ENCODE measurements at regions not wholly inside any gene's neighbourhood (a gene's known extent, or its start where the extent isn't known, plus 50 kb on each side); places are given as distances from the start of the nearest gene placed in this dataset.
"Not testable (repeated sequence)": the region's sequence is repeated elsewhere in the genome, so short reads cannot be mapped to it uniquely, and the experiment has no call there.

DNA sequence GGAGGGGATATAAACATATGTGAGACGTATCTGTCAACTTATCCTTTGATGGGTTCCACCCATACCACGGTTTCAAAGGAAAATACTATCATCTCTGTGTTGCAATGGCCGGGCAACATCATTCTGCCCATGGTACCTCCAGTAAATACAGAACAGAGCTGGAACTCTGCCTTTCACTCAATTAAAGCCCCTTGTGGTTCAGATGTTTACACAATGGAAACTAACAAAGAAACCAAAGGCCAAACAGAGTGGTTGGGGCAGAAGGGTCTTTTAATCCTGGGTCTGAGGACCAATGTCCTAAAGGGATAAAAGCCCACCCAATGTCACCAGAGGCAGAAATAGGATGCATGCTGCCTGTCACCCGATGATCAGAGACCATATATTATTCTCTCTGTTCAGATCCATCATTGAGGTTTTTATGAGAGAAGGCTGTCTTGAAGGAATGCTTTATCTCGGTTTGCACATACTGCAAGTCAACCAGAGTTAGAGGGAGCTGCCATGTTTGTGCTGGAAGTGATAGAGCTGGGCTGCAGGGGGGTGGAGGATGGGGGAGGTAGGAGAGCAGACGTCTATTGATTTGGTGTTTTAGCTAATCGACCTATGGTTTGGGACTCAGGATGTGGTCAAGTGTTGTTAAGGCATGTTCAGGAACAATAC lies 105.4 kb upstream of the FRMD4A start:
- DNase-seq (ENCODE audit: low read depth, low spot score) = no peak
- in situ Hi-C loops (cut with HindIII; ENCODE audit: low pct_unique_long_range_greater_than_20kb, low sequenced_read_pairs) = no loop called here

DNA sequence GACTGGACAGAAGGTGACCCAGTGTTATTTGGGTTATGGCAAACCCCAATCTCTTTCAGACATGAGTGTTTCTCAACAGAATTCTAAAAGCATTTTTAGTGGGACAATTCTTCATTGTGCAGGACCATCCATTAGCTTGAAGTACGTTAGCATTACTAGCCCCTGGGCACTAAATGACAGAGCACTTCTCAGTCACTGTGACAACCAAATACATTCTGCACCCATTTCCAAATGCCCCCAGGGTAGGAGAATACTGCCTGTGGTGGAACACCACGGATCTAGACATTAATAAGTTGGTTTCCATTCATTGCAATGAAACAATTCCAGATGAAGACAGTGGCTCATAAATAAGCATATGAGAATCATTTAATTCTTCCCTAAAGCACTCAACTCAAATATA lies 102.4 kb upstream of the FRMD4A start:
- in situ Hi-C loops (cut with HindIII; ENCODE audit: low pct_unique_long_range_greater_than_20kb, low sequenced_read_pairs) = no loop called here
- DNase-seq (ENCODE audit: low read depth, low spot score) = peak; percentile 73

DNA sequence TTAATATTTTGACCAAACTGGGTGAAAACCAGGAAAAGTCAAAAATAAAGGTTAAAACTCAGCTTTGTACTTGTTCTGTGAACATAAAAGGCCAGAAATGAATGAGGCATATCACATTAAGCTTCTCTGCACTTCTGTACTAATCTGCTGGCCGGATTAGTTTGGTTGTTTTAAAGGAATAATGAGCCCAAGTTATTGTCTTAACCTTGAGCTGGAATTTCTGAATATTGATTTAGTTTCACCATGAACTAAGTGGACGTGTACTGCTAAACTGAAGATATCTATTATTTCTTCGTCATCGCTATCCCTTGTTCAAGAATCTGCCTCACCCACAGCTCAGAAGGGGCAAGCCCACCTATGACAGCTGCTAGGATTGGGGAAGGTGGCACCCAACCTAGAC lies 101.1 kb upstream of the FRMD4A start:
- in situ Hi-C loops (cut with HindIII; ENCODE audit: low pct_unique_long_range_greater_than_20kb, low sequenced_read_pairs) = no loop called here
- DNase-seq (ENCODE audit: low read depth, low spot score) = no peak

DNA sequence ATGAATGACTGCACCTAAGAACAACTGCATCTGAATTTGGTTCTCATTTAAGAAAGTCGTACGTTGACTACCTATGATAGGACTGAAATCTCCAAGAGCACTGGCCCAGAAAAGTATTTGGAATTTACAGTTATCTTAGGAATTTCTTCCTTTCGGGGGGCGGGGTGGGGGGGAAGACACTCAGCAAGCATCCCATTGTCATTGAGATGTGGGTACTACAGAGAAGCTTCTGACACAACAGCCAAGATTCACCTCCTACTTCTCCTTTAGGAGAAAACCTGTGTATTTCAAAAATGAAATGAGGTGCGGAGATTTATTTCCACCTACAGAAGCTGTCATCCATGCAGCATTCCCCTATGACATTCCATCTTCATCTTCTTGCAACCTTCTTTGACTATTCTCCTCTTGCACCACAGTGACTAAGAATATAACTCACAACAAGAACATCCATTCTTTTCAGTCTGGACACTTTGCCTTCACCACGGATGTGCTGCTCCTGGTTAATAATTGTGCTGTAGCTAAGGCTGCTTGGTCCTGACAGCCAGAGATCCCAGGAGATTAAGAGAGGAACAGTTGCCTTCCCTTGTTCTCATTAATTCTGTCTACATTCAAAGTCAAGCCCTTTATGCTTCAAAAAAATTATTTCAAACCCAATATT lies 98.4 kb upstream of the FRMD4A start:
- no peak for DNase-seq (ENCODE audit: low read depth, low spot score)
- in situ Hi-C loops (cut with HindIII; ENCODE audit: low pct_unique_long_range_greater_than_20kb, low sequenced_read_pairs) = no loop called here

DNA sequence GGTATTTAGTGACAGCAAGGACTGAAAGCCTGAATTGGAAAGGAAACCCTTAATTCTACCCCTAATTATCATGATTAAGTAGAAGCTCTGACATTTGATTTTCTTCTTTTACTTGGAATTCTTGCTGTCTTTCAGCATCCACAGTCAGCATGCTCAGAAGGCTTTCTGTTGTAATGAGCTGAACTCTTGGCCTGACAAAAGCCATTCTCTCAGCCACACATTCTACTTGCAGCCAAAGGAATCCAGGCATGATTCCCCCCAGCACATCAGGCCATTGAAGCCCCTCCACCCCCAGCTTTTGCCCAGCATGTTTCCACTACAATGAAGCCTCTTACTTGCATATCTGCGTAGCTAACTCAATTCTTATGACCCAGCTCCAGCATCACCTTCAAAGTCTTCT lies 94.3 kb upstream of the FRMD4A start:
- DNase-seq (ENCODE audit: low read depth, low spot score) = no peak
- in situ Hi-C loops (cut with HindIII; ENCODE audit: low pct_unique_long_range_greater_than_20kb, low sequenced_read_pairs) = no loop called here

DNA sequence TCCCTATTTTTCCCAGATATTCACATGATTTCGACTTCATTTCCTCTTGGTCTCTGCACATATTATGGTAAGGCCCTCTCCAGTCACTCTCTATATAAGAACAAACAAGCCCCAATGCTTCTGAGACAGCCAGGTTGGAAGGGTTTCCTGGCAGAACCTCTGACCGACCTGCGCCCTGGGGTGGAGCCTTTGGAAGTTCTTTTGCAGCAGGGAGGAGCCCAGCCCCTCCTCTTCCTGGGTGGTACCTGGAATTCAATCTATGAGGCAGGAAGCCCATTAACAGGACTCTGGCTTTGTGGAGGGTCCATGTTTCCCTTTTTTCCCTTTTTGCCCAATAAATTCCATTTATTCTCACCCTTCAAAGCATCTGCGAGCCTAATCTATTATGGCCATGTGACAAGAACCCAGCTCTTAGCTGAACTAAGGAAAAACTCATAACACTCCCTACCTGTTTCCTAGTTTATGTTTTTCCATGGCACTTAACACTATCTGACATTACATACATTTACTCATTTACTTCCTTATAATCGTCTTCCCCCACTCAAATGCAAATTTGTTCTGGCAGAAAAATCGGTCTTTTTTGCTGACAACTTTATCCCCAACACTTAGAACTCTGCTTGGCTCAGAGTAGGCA lies 92.5 kb upstream of the FRMD4A start:
- in situ Hi-C loops (cut with HindIII; ENCODE audit: low pct_unique_long_range_greater_than_20kb, low sequenced_read_pairs) = no loop called here
- DNase-seq (ENCODE audit: low read depth, low spot score) = no peak

DNA sequence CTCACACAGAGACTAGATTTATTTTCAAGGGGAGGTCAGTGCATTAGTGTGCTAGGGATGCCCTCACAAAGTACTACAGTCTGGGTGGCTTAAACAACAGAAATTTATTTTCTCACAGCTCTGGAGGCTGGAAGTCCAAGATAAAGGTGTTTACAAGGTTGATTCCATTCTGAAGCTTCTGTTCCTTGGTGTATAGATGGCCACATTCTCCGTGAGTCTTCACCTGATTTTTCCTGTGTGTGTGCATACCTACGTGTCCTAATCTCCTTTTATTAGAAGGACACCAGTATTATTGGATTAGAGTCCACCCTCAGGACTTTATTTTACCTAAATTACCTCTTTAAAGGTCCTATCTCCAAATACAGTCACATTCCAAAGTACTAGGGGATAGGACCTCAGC lies 91.7 kb upstream of the FRMD4A start:
- no peak for DNase-seq (ENCODE audit: low read depth, low spot score)
- in situ Hi-C loops (cut with HindIII; ENCODE audit: low pct_unique_long_range_greater_than_20kb, low sequenced_read_pairs) = no loop called here

DNA sequence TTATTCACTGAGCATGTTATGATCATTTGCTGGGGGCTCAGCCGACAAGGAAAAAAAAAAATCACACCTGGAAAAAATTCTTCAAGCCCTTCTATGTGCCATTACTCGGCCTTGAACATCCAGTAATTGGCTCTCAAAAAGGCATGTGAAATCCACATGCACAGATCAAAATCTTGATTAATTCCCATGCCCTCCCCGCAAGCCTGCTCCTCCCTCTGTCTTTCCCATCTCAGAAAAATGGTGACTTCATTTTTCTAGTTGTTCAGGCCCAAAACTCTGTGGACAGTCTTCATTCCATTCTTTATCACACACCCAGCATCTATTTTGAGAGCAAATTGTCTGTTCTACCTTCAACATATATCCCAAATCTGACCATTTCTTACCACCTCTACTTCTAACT lies 91.2 kb upstream of the FRMD4A start:
- in situ Hi-C loops (cut with HindIII; ENCODE audit: low pct_unique_long_range_greater_than_20kb, low sequenced_read_pairs) = no loop called here
- DNase-seq (ENCODE audit: low read depth, low spot score) = no peak

DNA sequence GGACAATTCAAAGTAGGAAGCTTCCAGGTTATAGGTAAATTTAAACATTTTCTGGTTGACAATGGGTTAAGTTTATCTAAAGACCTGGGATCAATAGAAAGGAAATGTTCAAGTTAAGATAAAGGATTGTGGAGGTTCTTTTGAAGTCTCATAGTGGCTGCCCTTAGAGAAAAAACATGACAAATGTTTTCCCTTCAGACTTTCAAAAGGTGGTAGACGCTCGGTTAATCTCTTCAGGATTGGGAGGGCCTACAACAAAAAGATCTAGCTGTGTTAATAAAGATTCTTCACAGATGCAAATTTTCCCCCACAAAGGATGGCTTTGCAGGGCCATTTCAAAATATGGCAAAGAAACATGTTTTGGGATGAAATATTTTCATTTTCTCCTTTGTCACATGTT lies 86.6 kb upstream of the FRMD4A start:
- in situ Hi-C loops (cut with HindIII; ENCODE audit: low pct_unique_long_range_greater_than_20kb, low sequenced_read_pairs); DNase-seq (ENCODE audit: low read depth, low spot score): not testable (repeated sequence)

DNA sequence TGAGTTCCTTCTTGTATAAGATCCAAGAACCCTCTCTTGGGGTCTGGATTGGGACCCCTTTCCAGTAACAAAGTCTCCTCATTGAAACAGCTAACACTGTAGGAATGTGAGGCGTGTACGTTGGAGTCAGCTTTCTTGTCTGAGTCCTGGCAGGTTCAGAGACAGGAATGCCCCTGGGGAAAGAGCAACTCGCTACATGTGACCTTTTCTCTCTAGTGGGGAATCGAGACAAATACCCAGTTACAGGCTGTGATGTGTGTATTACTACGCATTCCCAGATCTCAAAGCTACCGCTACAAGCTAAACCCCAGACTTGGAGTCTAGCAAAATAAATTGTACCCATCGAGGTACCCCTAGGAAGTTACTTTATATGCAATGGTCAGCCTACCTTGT lies 85.6 kb upstream of the FRMD4A start:
- in situ Hi-C loops (cut with HindIII; ENCODE audit: low pct_unique_long_range_greater_than_20kb, low sequenced_read_pairs) = no loop called here
- DNase-seq (ENCODE audit: low read depth, low spot score) = no peak

DNA sequence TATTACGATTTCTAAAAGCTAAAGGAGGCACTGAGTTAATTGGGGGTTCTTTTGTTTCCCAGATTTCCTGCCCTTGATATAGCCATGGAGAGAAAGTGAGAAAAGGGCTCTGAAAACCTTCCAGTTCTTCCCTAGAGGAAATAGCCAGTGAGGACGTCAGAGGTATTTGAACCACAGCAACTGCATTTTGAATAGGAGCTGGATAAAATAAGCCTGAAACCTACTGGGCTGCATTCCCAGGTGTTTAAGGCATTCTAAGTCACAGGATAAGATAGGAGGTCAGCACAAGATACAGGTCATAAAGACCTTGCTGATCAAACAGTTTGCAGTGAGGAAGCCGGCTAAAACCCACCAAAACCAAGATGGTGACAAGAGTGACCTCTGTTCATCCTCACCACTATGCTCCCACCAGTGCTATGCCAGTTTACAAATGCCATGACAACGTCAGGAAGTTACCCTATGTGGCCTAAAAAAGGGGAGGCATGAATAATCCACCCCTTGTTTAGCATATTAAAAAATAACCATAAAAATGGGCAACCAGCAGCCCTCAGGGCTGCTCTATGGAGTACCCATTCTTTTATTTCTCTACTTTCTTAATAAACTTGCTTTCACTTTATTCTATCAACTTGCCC lies 85.1 kb upstream of the FRMD4A start:
- in situ Hi-C loops (cut with HindIII; ENCODE audit: low pct_unique_long_range_greater_than_20kb, low sequenced_read_pairs) = no loop called here
- no peak for DNase-seq (ENCODE audit: low read depth, low spot score)

DNA sequence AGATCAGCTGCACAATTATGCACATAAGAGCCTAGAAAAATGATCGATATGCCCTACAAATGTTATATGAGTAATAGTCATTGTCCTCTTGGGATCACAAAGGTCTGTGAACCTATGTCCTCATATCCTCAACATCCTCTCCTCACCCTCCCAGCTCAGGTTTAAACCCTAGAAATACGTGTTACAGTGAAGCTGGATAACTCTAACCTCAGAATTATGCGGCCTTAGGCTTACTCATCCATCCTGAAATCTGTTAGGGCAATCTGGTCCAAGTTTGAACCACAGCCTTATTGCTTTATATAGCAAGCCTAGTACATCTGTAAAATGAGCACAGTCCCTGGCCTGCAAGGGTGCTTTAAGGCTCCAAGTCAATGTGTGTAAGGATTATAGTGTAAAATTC lies 84.2 kb upstream of the FRMD4A start:
- in situ Hi-C loops (cut with HindIII; ENCODE audit: low pct_unique_long_range_greater_than_20kb, low sequenced_read_pairs) = no loop called here

DNA sequence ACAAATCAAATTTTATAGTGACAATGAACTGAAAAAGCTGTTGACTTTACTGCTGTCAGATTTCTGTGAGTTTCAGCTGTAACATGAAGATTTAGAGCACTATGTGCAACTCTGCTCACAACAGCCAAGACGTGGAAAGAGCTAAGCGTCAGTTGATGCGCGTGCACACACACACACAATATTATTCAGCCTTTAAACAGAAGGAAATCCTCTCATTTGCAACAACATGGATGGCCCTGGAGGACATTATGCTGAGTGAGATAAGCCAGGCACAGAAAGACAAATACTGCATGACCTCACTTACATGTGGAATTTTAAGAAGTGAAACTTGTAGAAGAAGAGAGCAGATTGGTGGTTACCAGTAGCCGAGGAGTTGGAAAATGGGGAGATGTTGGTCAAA lies 82.8 kb upstream of the FRMD4A start:
- in situ Hi-C loops (cut with HindIII; ENCODE audit: low pct_unique_long_range_greater_than_20kb, low sequenced_read_pairs) = no loop called here

More for the DNA sequence above, 84.2 kb upstream of the FRMD4A start:
- no peak for DNase-seq (ENCODE audit: low read depth, low spot score)

DNA sequence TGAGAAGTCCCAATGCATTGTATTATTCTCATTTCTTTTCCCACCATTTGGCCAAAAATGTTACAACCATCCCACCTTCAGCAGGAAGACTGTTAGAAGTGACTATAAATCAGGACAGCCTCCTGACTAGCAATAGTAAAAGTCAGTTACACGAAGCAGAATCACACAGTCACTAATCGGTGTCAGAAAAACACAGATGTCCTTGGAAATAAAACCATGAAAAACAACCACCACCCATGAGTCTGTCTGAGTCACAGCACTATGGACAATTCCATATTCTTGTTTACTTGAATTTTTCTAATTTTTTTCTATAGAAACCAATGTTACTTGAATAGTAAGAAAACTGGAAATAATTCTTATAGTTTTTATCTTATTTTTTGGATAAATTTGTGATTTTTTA lies 81.9 kb upstream of the FRMD4A start:
- no peak for DNase-seq (ENCODE audit: low read depth, low spot score)

More for the DNA sequence above, 82.8 kb upstream of the FRMD4A start:
- DNase-seq (ENCODE audit: low read depth, low spot score) = no peak

DNA sequence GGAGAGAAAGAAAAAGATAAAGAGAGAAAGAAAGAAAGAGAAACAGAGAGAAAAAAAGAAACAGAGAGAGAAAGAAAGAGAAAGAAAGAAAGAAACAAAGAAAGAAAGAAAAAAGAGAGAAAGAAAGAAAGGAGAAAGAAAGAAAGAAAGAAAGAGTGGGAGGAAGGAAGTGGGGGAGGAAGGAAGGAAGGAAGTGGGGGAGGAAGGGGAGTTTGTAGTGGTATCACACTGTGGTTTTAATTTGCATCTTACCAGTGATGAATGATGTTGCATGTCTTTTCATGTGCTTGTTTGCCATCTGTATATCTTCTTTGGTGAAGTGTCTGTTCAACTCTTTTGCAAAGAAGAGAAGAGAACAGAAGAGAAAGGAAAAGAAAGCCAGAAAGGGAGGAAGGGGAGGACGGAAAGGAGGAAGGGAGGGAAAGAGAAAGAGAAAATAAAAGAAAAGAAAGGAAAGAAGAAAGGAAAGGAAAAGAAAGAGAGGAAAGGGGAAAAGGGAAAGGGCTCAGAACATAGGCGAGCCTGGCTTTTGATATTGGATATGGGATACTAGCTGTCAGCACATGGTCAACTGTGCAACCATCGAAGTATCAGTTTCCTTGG lies 79.2 kb upstream of the FRMD4A start:
- in situ Hi-C loops (cut with HindIII; ENCODE audit: low pct_unique_long_range_greater_than_20kb, low sequenced_read_pairs) = no loop called here
- DNase-seq (ENCODE audit: low read depth, low spot score) = no peak

More for the DNA sequence above, 81.9 kb upstream of the FRMD4A start:
- in situ Hi-C loops (cut with HindIII; ENCODE audit: low pct_unique_long_range_greater_than_20kb, low sequenced_read_pairs) = no loop called here

DNA sequence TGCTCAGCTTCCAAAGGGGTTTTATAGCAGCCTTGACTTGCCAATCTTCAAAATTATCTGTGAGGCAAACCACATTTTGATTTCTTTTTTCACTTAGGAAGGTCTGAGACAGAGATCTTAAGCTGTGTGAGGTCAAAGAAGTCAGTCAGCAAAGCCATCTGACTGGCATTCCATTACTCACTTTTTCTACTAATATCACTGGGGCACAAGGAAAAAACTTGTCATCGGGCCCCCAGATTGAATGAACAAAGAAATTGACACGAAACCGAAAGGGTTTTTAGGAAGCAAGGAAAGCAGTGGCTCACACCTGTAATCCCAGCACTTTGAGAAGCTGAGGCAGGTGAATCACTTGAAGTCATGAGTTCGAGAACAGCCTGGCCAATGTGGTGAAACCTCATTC lies 78.5 kb upstream of the FRMD4A start:
- in situ Hi-C loops (cut with HindIII; ENCODE audit: low pct_unique_long_range_greater_than_20kb, low sequenced_read_pairs) = no loop called here
- DNase-seq (ENCODE audit: low read depth, low spot score) = no peak

DNA sequence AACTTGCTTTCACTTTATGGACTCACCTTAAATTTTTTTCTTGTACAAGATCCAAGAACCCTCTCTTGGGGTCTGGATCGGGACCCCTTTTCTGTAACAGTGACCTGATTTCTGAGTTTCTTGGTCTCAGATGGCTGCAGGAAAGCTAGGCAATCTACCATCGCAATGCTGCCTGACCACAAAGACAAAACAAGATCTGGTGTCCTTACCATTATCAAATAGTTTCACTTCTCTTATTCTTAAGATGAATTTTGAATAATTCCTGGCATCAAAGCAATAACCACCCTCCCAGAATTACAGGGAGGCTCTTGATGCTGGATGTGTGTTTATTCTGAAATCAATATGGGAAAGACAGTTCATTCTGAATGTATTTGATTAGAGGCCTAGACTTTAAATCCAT lies 77.4 kb upstream of the FRMD4A start:
- in situ Hi-C loops (cut with HindIII; ENCODE audit: low pct_unique_long_range_greater_than_20kb, low sequenced_read_pairs) = no loop called here
- no peak for DNase-seq (ENCODE audit: low read depth, low spot score)

DNA sequence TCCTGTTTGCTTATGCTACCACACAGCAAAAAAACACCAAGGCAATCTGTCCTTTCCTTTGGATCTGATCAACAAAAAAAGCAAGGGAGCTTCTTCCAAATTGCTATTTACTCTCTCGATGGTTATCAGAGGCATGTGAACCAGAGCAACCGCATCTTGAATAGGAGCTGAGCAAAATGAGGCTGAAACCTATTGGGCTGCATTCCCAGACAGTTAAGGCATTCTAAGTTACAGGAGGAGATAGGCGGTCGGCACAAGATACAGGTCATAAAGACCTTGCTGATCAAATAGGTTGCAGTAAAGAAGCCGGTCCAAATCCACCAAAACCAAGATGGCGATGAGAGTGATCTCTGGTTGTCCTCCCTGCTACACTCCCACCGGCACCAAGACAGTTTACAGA lies 76.8 kb upstream of the FRMD4A start:
- in situ Hi-C loops (cut with HindIII; ENCODE audit: low pct_unique_long_range_greater_than_20kb, low sequenced_read_pairs) = no loop called here

More for the DNA sequence above, 76.8 kb upstream of the FRMD4A start:
- no peak for DNase-seq (ENCODE audit: low read depth, low spot score)

Data from SK-MEL-5 (cell line).